C4-2B (cell line): ENCODE measurements at regions not wholly inside any gene's neighbourhood (a gene's known extent, or its start where the extent isn't known, plus 50 kb on each side); places are given as distances from the start of the nearest gene placed in this dataset.

Experiments used
- CTCF ChIP-seq: fragments of 450-650 bp; conservative IDR thresholded peaks from 2 replicates; pipeline ENCODE4 v1.5.1; 2017; ENCODE audit warnings: mild to moderate bottlenecking
- ZFX ChIP-seq: fragments of 450-650 bp; IDR thresholded peaks from 2 replicates; pipeline ENCODE4 v1.6.1; 2017

- TF ChIP-seq CTCF (no peak), ZFX (no peak)
Observed at GRCh38 chr4:7135389-7135746, 57.0 kb upstream of the SORCS2 start.
